GM23338 (cell line): ENCODE measurements at regions not wholly inside any gene's neighbourhood (a gene's known extent, or its start where the extent isn't known, plus 50 kb on each side); places are given as distances from the start of the nearest gene placed in this dataset.

Source experiments
- ATAC-seq: fragments of 200-7000 bp; cut with Tn5 transposase; 3 replicates; pipeline ENCODE4 v1.9.1; 2020
- DNase-seq: peaks from one replicate; pipeline ENCODE4 v3.0.0-alpha.2; 2015; ENCODE audit warnings: low spot score
- H2AFZ ChIP-seq: fragments of 200-600 bp; sonication (generic); 2 replicates; pipeline ENCODE4 v1.8.0; 2016; ENCODE audit warnings: antibody characterized with exemption, mild to moderate bottlenecking, moderate library complexity
- H3F3A ChIP-seq: fragments of 200-600 bp; sonication (generic); replicated peaks from 2 replicates; pipeline ENCODE4 v1.8.0; 2017; ENCODE audit warnings: antibody characterized with exemption, mixed run types, low read depth
- H3K27ac ChIP-seq: fragments of 200-600 bp; sonication (generic); 2 replicates; pipeline ENCODE4 v1.6.1; 2016; ENCODE audit warnings: low read depth
- H3K27me3 ChIP-seq: fragments of 200-600 bp; sonication (generic); 2 replicates; pipeline ENCODE4 v1.8.0; 2016; ENCODE audit warnings: mild to moderate bottlenecking, mixed run types, moderate library complexity; ENCODE audit not compliant: insufficient read depth
- H3K36me3 ChIP-seq: fragments of 200-600 bp; sonication (generic); 2 replicates; pipeline ENCODE4 v1.8.0; 2016; ENCODE audit warnings: mild to moderate bottlenecking; ENCODE audit not compliant: insufficient read depth
- H3K4me1 ChIP-seq: fragments of 200-600 bp; sonication (generic); 2 replicates; pipeline ENCODE4 v1.8.0; 2016; ENCODE audit warnings: mild to moderate bottlenecking, moderate library complexity; ENCODE audit not compliant: insufficient read depth
- H3K4me2 ChIP-seq: fragments of 200-600 bp; sonication (generic); 2 replicates; pipeline ENCODE4 v1.7.1; 2017; ENCODE audit warnings: mixed run types
- H3K4me3 ChIP-seq: fragments of 200-600 bp; sonication (generic); 2 replicates; pipeline ENCODE4 v1.6.1; 2016; ENCODE audit warnings: mixed run types
- H3K79me2 ChIP-seq: fragments of 200-600 bp; sonication (generic); replicated peaks from 2 replicates; pipeline ENCODE4 v1.8.0; 2017; ENCODE audit warnings: mild to moderate bottlenecking; ENCODE audit not compliant: insufficient read depth
- H3K9me2 ChIP-seq: fragments of 200-600 bp; sonication (generic); 2 replicates; pipeline ENCODE4 v1.8.0; 2017; ENCODE audit not compliant: insufficient read depth
- H4K20me1 ChIP-seq: fragments of 200-600 bp; sonication (generic); replicated peaks from 2 replicates; pipeline ENCODE4 v1.8.0; 2017; ENCODE audit warnings: mild to moderate bottlenecking; ENCODE audit not compliant: insufficient read depth
- H3K27ac Mint-ChIP-seq: 2 replicates; pipeline ENCODE4 v1.8.0; 2020; ENCODE audit warnings: inconsistent platforms, mild to moderate bottlenecking, moderate library complexity, mixed read lengths
- H3K27me3 Mint-ChIP-seq: 3 replicates; pipeline ENCODE4 v1.8.0; 2022; ENCODE audit warnings: low read depth, mild to moderate bottlenecking, moderate library complexity, mixed read lengths, inconsistent platforms; ENCODE audit not compliant: insufficient read depth, poor library complexity
- H3K36me3 Mint-ChIP-seq: 3 replicates; pipeline ENCODE4 v1.8.0; 2021; ENCODE audit warnings: low read depth, mild to moderate bottlenecking, inconsistent platforms, moderate library complexity, mixed read lengths
- H3K4me1 Mint-ChIP-seq: 3 replicates; pipeline ENCODE4 v1.8.0; 2020; ENCODE audit warnings: mild to moderate bottlenecking, inconsistent platforms, mixed read lengths
- H3K4me3 Mint-ChIP-seq: 3 replicates; pipeline ENCODE4 v1.8.0; 2021; ENCODE audit warnings: moderate library complexity, mild to moderate bottlenecking, inconsistent platforms, mixed read lengths
- H3K9me3 Mint-ChIP-seq: 3 replicates; pipeline ENCODE4 v1.8.0; 2020; ENCODE audit warnings: moderate library complexity, mild to moderate bottlenecking, inconsistent platforms, mixed read lengths
- CTCF ChIP-seq, 2 experiments: fragments of 200-600 bp in 1 of 2; sonication (generic) in 1 of 2; conservative IDR thresholded peaks; 2 replicates each; pipeline versions ENCODE4 v1.5.1 to v1.6.1; 2016 to 2017; ENCODE audit warnings: antibody characterized with exemption in 2 of 2, low read depth in 2 of 2, mild to moderate bottlenecking in 2 of 2, moderate library complexity in 1 of 2
- EZH2phosphoT487 ChIP-seq: fragments of 200-600 bp; sonication (generic); IDR thresholded peaks from one replicate; pipeline ENCODE4 v1.8.1; 2018; ENCODE audit warnings: antibody characterized with exemption; ENCODE audit not compliant: unreplicated experiment
- JUNB ChIP-seq: IDR thresholded peaks from one replicate; pipeline ENCODE4 v1.6.1; 2016; ENCODE audit warnings: antibody characterized with exemption; ENCODE audit not compliant: unreplicated experiment
- NANOG ChIP-seq: IDR thresholded peaks from 2 replicates; pipeline ENCODE4 v1.6.1; 2016; ENCODE audit warnings: antibody characterized with exemption, borderline replicate concordance
- POLR2AphosphoS5 ChIP-seq: IDR thresholded peaks from 2 replicates; pipeline ENCODE4 v1.6.1; 2016; ENCODE audit warnings: antibody characterized with exemption, low read depth
- STAT1 ChIP-seq: IDR thresholded peaks from one replicate; pipeline ENCODE4 v1.6.1; 2016; ENCODE audit warnings: antibody characterized with exemption; ENCODE audit not compliant: unreplicated experiment
- ZNF114 ChIP-seq: fragments of 250-450 bp; sonication (Bioruptor Pico); IDR thresholded peaks from 2 replicates; pipeline ENCODE4 v1.5.0; 2020; ENCODE audit warnings: mild to moderate bottlenecking, moderate library complexity
- ZNF331 ChIP-seq: fragments of 250-450 bp; sonication (Bioruptor Pico); IDR thresholded peaks from 2 replicates; pipeline ENCODE4 v1.5.0; 2020; ENCODE audit warnings: low read depth, mild to moderate bottlenecking, moderate library complexity
- ZNF462 ChIP-seq: fragments of 250-450 bp; sonication (Bioruptor Pico); IDR thresholded peaks from 2 replicates; pipeline ENCODE4 v1.5.0; 2020; ENCODE audit warnings: mild to moderate bottlenecking, moderate library complexity

- peak; percentile 26; the same call in 2 of the 3 replicates for ATAC-seq
These were observed 102.1 kb downstream of the KIF2B start for GRCh38 chr17:53924530-53925455.

GRCh38 chr17:53932386-53932785 is 109.7 kb downstream of the KIF2B start:
- Histone ChIP-seq H3K4me1 (no peaks in the 10 kb centered on the region), H3K27ac (no peak overlapping the region), H3K36me3 (no peaks in the 10 kb centered on the region), H3K4me3 (no peak overlapping the region), H3F3A (no peaks in the 10 kb centered on the region), H4K20me1 (no peaks in the 10 kb centered on the region), H3K9me2 (peaks cover 3% of the 10 kb centered on the region; the same call in 1 of the 2 replicates), H2AFZ (no peak overlapping the region), H3K27me3 (no peaks in the 10 kb centered on the region), H3K79me2 (no peaks in the 10 kb centered on the region), H3K4me2 (no peak overlapping the region)
- Mint-ChIP-seq H3K9me3 (no peaks in the 10 kb centered on the region), H3K27me3 (no peaks in the 10 kb centered on the region), H3K4me3 (no peak overlapping the region), H3K36me3 (no peaks in the 10 kb centered on the region), H3K27ac (no peak overlapping the region), H3K4me1 (no peaks in the 10 kb centered on the region)
- DNase-seq: no peak
- no peak for ATAC-seq
- TF ChIP-seq ZNF462 (CRISPR knock-in tag) (no peak), POLR2AphosphoS5 (no peak), CTCF (conservative IDR thresholded peaks at IDR 0.05; ENCODE audit: low read depth in 2 of 2) (no peak), NANOG (no peak), ZNF114 (CRISPR knock-in tag) (no peak), ZNF331 (no peak)

More at GRCh38 chr17:53924530-53925455, 102.1 kb downstream of the KIF2B start:
- Histone ChIP-seq H3K4me1 (0 out of 2 replicates have a peak, but pooled peaks cover 8% of the 10 kb centered on the region), H2AFZ (no peak overlapping the region), H4K20me1 (no peaks in the 10 kb centered on the region), H3K79me2 (no peaks in the 10 kb centered on the region), H3K4me3 (no peak overlapping the region), H3K27me3 (no peaks in the 10 kb centered on the region), H3K36me3 (no peaks in the 10 kb centered on the region), H3K4me2 (no peak overlapping the region), H3F3A (no peaks in the 10 kb centered on the region), H3K9me2 (no peaks in the 10 kb centered on the region; the same call in 1 of the 2 replicates), H3K27ac (no peak overlapping the region)
- no peaks in the 10 kb centered on the region for H3K27me3 Mint-ChIP-seq
- TF ChIP-seq JUNB: no peak
- TF ChIP-seq STAT1: no peak
- TF ChIP-seq EZH2phosphoT487: no peak
- no peak for TF ChIP-seq CTCF (conservative IDR thresholded peaks at IDR 0.05; ENCODE audit: low read depth in 2 of 2)
- peaks cover 9% of the 10 kb centered on the region for H3K4me1 Mint-ChIP-seq
- peak; percentile 36 for DNase-seq
- H3K27ac Mint-ChIP-seq: peak overlapping the region; percentile 20; the same call in 1 of the 2 replicates
- H3K4me3 Mint-ChIP-seq: no peak overlapping the region
- no peaks in the 10 kb centered on the region for H3K9me3 Mint-ChIP-seq
- no peaks in the 10 kb centered on the region for H3K36me3 Mint-ChIP-seq
